A549 (cell line): ENCODE measurements at regions not wholly inside any gene's neighbourhood (a gene's known extent, or its start where the extent isn't known, plus 50 kb on each side); places are given as distances from the start of the nearest gene placed in this dataset.

Experiments
- ATAC-seq, 2 experiments: fragments of 200-7000 bp in 1 of 2; fragments of >200 bp in 1 of 2; cut with Nextera tagmentation in 1 of 2; cut with Tn5 transposase in 1 of 2; 3 replicates each; pipeline versions ENCODE4 v1.8.0 to v1.9.1; 2018 to 2020; ENCODE audit warnings: mild to moderate bottlenecking in 1 of 2, moderate library complexity in 1 of 2
- CTCF ChIA-PET: fragments of 300-600 bp; sonication (Branson Sonifier 250); formaldehyde crosslinking; extraction: SDS; loops from one replicate; lab custom pipeline; 2021; ENCODE audit warnings: antibody characterized with exemption, inconsistent platforms; lab: Yijun Ruan, JAX
- POLR2A ChIA-PET: fragments of 350-600 bp; formaldehyde crosslinking; extraction: SDS; loops from one replicate; lab custom pipeline; 2021; ENCODE audit warnings: antibody characterized with exemption, inconsistent platforms; lab: Yijun Ruan, JAX
- DNase-seq, 2 experiments: peaks; one replicate each; pipeline versions ENCODE4 v3.0.0 to v3.0.0-alpha.2; 2011 to 2016; ENCODE audit warnings: low read depth in 1 of 2, low spot score in 1 of 2
- FAIRE-seq: peaks from 2 replicates; lab custom pipeline; 2011; peaks lifted over from hg19 to GRCh38; lab: Jason Lieb, UNC
- H3K27ac ChIP-seq, 2 experiments: fragments of >200 bp; sonication (Bioruptor Twin); formaldehyde crosslinking; 3 replicates each; pipeline ENCODE4 v1.5.1; 2016 to 2017
- H3K4me1 ChIP-seq: fragments of >200 bp; sonication (Bioruptor Twin); formaldehyde crosslinking; 3 replicates; pipeline ENCODE4 v1.6.1; 2016
- H3K4me2 ChIP-seq: fragments of >200 bp; sonication (Bioruptor Twin); formaldehyde crosslinking; 3 replicates; pipeline ENCODE4 v1.6.1; 2016
- H3K4me3 ChIP-seq: fragments of >200 bp; sonication (Bioruptor Twin); formaldehyde crosslinking; 3 replicates; pipeline ENCODE4 v1.5.1; 2016
- H3K9me3 ChIP-seq: fragments of >200 bp; sonication (Bioruptor Twin); formaldehyde crosslinking; 3 replicates; pipeline ENCODE4 v1.6.1; 2016
- ATOH8 ChIP-seq: fragments of 250-450 bp; sonication (Bioruptor Pico); IDR thresholded peaks from 2 replicates; pipeline ENCODE4 v1.5.0; 2020; ENCODE audit warnings: low read depth, mild to moderate bottlenecking, moderate library complexity
- BCL3 ChIP-seq: fragments of >200 bp; sonication (Bioruptor Twin); formaldehyde crosslinking; IDR thresholded peaks from 3 replicates; pipeline ENCODE4 v1.6.1; 2016
- BHLHE40 ChIP-seq: IDR thresholded peaks from 2 replicates; pipeline ENCODE4 v1.6.1; 2012; ENCODE audit warnings: low read depth, low read length, inconsistent platforms
- CBX2 ChIP-seq: fragments of 200-600 bp; sonication (generic); IDR thresholded peaks from 2 replicates; pipeline ENCODE4 v1.6.1; 2016; ENCODE audit warnings: low read depth, mild to moderate bottlenecking, borderline replicate concordance
- CBX8 ChIP-seq: fragments of 200-600 bp; sonication (generic); IDR thresholded peaks from 2 replicates; pipeline ENCODE4 v1.6.1; 2016
- CHD2 ChIP-seq: fragments of 150-350 bp; IDR thresholded peaks from 2 replicates; pipeline ENCODE4 v1.6.1; 2014; ENCODE audit warnings: low read length; ENCODE audit not compliant: partially characterized antibody
- E2F6 ChIP-seq: IDR thresholded peaks from 2 replicates; pipeline ENCODE4 v1.6.1; 2012; ENCODE audit warnings: low read depth, borderline replicate concordance
- HDAC2 ChIP-seq: fragments of 200-600 bp; sonication (generic); IDR thresholded peaks from 2 replicates; pipeline ENCODE4 v1.6.1; 2016
- MAZ ChIP-seq: fragments of 150-350 bp; IDR thresholded peaks from 2 replicates; pipeline ENCODE4 v1.6.1; 2014; ENCODE audit warnings: antibody characterized with exemption, low read depth, low read length, borderline replicate concordance
- NR3C1 ChIP-seq: fragments of >200 bp; sonication (Bioruptor Twin); formaldehyde crosslinking; IDR thresholded peaks from 3 replicates; pipeline ENCODE4 v1.6.1; 2017
- POLR2A ChIP-seq: IDR thresholded peaks from 2 replicates; pipeline ENCODE4 v1.6.1; 2012; ENCODE audit warnings: mild to moderate bottlenecking, low read length
- POLR2AphosphoS2 ChIP-seq: conservative IDR thresholded peaks from 2 replicates; pipeline ENCODE4 v1.6.1; 2012; ENCODE audit warnings: low read length, improper control_type of control experiment, inconsistent platforms
- SMC3 ChIP-seq: fragments of >200 bp; sonication (Bioruptor Twin); formaldehyde crosslinking; IDR thresholded peaks from 3 replicates; pipeline ENCODE4 v1.6.1; 2018; ENCODE audit warnings: inconsistent platforms
- TP53 ChIP-seq: fragments of 250-450 bp; sonication (Bioruptor Pico); IDR thresholded peaks from 2 replicates; pipeline ENCODE4 v1.5.0; 2021; ENCODE audit warnings: mild to moderate bottlenecking, moderate library complexity
- USF2 ChIP-seq: fragments of 450-650 bp; IDR thresholded peaks from 2 replicates; pipeline ENCODE4 v1.6.1; 2014; ENCODE audit warnings: antibody characterized with exemption
- WGBS: methylation state at CpG from one replicate; pipeline ENCODE4 v1.1.6; 2017; ENCODE audit errors: missing lambda C conversion rate; 5-methylcytosine and 5-hydroxymethylcytosine counted together

GRCh38 chr14:101360054-101360911 is 201.0 kb upstream of the DIO3 start:
- ChIA-PET CTCF (interaction anchor here (1.0 kb wide), 1 partner anchor 10 kb away, joined by 3 read pairs; no protein-coding TSS in a partner anchor), POLR2A (no interaction called here)
- ATAC-seq = no peak
- Histone ChIP-seq H3K4me3 (no peak overlapping the region), H3K4me1 (no peaks in the 10 kb centered on the region), H3K27ac (no peak overlapping the region), H3K9me3 (0 out of 3 replicates have a peak, but pooled peaks cover 1% of the 10 kb centered on the region), H3K4me2 (no peak overlapping the region)
- FAIRE-seq = no peak
- WGBS = 78% methylated on average over 21 of the region's 21 CpGs
- DNase-seq = no peak
- TF ChIP-seq POLR2A (no peak), TP53 (CRISPR knock-in tag) (no peak), SMC3 (no peak), E2F6 (no peak), CBX2 (no peak)

- CTCF ChIA-PET = no interaction called here
Measured at GRCh38 chr14:101361044-101361443, 200.3 kb upstream of the DIO3 start.

GRCh38 chr14:101361451-101362433 is 199.6 kb upstream of the DIO3 start:
- POLR2A ChIA-PET = no interaction called here
- Histone ChIP-seq H3K9me3 (no peaks in the 10 kb centered on the region), H3K27ac (no peak overlapping the region), H3K4me3 (no peak overlapping the region), H3K4me2 (no peak overlapping the region), H3K4me1 (no peaks in the 10 kb centered on the region)
- TF ChIP-seq BHLHE40 (no peak), ATOH8 (CRISPR knock-in tag) (no peak), CHD2 (no peak), BCL3 (no peak), USF2 (no peak), POLR2AphosphoS2 (no peak), NR3C1 (no peak)
- CTCF ChIA-PET = interaction anchor here (1.8 kb wide), 1 partner anchor 12 kb away, joined by 4 read pairs; no protein-coding TSS in a partner anchor
- DNase-seq (no peak), ATAC-seq (no peak), FAIRE-seq (no peak)
- 72% methylated on average over 20 of the region's 20 CpGs for WGBS

More at GRCh38 chr14:101361044-101361443, 200.3 kb upstream of the DIO3 start:
- no peaks in the 10 kb centered on the region for H3K4me1 ChIP-seq
- WGBS = 89% methylated on average over 16 of the region's 16 CpGs
- no peak for DNase-seq
- H3K9me3 ChIP-seq = no peaks in the 10 kb centered on the region
- no peak overlapping the region for H3K27ac ChIP-seq
- ATAC-seq = no peak
- no peak for TF ChIP-seq HDAC2
- TF ChIP-seq CBX2 = no peak
- no peak for TF ChIP-seq CBX8
- no peak for TF ChIP-seq CHD2
- no peak for TF ChIP-seq MAZ
- TF ChIP-seq, all 56 proteins: peak for 0
- no peak for FAIRE-seq
- Histone ChIP-seq H3K4me2 (no peak overlapping the region), H3K4me3 (no peak overlapping the region)
- POLR2A ChIA-PET = no interaction called here
